GM19468 (cell line): ENCODE measurements at regions not wholly inside any gene's neighbourhood (a gene's known extent, or its start where the extent isn't known, plus 50 kb on each side); places are given as distances from the start of the nearest gene placed in this dataset.
A peak's percentile ranks its signal among the peaks of the same experiment; 100 is the strongest.
"Not testable (repeated sequence)": the region's sequence is repeated elsewhere in the genome, so short reads cannot be mapped to it uniquely, and the experiment has no call there.

Experiments
- ATAC-seq: cut with Tn5 transposase; IDR thresholded peaks from one replicate; pipeline ENCODE4 v1.9.1; 2021; ENCODE audit warnings: mild to moderate bottlenecking, moderate library complexity, moderate number of reproducible peaks; ENCODE audit not compliant: unreplicated experiment; ENCODE audit errors: extremely low read depth

DNA sequence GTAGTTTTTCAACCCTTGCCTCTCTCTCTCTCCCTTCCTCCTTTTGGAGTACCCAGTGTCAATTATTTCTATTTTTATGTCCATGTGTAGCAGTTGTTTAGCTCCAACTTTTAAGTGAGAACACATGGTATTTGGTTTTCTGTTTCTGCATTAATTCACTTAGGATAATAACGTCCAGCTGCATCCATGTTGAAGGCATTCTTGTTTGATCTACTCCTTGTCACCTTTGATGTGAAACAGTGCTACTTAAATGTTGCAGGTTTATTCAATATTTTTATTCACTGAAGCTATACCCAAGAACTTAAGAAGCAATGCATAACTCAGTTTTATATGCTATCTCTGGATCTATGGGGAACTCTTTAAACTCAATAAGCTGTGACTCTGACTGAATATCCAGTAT lies 465.2 kb upstream of the ADGRB3 start:
- no peak for ATAC-seq

DNA sequence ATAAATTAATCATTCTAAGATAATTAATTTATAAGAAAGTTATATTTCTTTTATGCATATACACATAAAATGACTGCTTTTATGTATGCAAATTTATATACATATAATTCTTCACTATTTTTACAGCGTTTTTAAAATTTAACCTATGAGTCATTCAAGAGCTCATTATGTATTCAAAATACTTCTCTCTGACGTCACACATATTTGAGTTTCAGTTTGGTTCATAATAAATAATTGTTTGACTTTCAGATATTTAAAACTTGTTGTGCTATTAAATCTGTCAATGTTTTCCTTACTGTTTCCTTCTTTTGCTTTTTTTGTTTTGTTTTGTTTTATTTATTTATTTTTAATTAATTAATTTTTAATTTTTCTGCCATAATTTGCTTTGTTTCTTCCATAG lies 467.5 kb upstream of the ADGRB3 start:
- no peak for ATAC-seq

DNA sequence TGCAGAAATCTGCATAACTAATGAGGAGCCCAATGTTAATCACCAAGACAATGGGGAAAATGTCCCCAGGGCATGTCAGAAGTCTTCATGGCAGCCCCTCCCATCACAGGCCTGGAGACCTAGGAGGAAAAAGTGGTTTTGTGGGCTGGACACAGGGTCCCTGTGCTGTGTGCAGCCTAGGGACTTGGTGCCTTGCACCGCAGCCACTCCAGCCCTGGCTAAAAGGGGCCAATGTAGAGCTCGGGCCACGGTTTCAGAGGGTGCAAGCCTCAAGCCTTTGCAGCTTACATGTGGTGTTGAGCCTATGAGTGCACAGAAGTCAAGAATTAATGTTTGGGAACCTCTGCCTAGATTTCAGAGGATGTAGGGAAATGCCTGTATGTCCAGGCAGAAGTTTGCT lies 474.3 kb upstream of the ADGRB3 start:
- not testable (repeated sequence) for ATAC-seq

DNA sequence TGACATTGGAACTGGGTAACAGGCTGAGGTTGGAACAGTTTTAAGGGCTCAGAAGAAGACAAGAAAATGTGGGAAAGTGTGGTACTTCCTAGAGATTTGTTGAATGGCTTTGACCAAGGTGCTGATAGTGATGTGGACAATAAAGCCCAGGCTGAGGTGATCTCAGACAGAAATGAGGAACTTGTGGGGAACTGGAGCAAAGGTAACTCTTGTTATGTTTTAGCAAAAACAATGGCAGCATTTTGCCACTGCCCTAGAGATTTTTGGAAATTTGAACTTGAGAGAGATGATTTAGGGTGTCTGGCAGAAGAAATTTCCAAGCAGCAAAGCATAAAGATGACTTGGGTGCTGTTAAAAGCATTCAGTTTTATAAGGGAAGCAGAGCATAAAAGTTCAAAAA lies 474.7 kb upstream of the ADGRB3 start:
- ATAC-seq = no peak

DNA sequence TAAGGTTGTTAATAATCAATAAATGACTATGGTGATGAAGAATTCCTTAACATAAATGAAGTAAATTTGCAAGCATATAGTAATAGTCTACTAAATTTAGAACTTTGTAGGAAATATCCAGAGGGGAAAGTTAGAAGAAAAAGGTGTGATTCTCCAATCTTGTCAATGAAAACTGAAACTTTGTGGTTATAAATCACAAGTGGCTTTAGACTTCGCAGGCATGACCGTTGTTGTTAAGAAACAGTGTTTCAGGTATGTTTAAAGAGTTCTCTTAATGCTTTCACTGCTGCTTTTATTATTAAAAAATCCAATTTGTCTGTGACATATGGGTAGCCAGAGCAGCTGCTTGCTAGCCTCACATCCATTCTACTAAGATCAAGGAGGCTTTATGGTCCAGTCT lies 475.6 kb upstream of the ADGRB3 start:
- ATAC-seq = no peak

DNA sequence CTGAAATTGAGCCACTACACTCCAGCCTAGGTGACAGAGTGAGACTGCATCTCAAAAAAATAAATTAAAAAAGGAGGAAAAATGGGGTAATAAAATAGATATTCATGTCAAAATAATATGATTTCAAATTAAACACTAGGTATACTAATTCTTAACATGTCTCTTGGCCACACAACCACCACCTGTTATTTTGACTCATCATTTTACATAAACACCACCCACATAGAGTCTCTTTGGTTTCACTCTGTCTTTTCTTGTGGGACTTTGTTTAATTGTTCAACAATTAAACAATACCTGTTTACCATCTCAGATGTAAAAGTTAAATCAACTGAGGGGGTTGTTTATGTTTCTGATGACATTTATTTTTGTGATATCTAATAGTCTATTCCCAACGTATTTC lies 476.8 kb upstream of the ADGRB3 start:
- ATAC-seq = no peak

DNA sequence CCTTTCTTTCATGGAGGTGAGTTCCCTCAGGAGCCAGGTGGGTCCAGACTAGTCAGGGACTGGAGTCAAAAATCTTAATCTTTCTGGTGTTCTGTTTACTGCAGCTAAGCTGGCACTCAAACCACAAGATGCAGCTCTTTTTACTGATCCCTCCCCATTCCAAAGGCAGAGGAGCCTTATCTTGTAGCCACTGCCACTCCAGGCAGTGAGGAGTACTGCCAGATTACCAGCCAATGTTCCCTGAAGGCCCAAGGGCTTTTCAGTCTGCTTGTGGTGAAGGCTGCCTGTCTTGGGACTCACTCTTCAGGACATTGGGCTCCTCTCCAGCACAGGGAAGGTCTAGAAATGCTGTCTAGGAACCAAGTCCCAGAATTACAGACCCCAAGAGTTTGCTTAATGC lies 490.4 kb upstream of the ADGRB3 start:
- ATAC-seq = no peak

DNA sequence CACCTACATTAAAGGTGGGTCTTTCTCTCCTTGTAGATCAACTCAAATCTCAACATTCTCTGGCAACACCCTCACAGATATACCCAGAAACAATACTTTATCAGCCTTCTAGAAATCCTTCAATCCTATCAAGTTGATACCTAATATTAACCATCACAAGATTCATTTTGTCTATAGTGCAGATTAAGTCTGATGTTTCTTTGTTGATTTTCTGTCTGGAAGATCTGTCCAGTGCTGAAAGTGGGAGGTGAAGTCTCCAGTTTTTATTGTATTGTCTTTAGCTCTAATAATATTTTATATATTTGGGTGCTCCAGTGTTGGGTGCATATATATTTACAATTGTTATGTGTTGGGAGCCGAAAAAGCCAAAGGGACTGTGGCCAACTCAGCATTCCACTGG lies 493.9 kb upstream of the ADGRB3 start:
- ATAC-seq = no peak

DNA sequence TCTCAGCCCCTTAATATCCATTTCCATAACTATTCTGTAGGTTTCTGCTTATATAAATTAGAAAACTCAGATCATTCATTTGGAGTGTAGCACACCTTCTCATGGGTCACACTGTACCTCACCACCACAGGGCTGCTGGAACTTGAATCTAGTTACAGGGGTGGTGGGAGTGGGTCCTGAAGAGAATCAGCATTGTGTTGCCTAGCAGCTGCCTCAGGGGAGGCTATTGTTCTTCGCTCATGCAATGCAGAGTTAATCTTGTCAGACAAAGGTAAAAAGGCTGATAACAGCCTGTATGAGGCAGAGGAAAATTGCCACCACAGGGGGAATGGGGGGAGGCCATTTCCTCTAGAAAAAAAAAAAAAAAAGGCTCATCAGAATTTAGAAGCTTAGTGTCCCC lies 496.0 kb upstream of the ADGRB3 start:
- ATAC-seq = no peak

DNA sequence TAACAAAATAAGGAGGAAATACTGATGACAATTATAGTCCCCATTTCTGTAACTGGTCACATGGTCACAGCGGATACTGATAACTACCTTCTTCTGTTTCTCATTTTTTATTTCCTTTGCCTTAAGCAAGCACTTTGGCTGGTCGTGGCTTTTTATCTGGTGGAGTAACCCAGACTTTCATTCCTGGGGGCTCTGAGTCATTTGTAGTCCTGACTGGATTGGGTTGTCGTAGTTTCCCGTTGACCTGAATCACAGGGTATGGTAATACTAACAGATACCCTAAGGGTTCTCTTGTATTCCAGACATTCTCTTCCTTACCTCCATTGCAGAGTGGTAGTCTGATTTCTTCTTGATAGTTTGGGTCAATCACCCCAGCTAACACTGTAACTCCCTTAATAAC lies 500.3 kb upstream of the ADGRB3 start:
- no peak for ATAC-seq

DNA sequence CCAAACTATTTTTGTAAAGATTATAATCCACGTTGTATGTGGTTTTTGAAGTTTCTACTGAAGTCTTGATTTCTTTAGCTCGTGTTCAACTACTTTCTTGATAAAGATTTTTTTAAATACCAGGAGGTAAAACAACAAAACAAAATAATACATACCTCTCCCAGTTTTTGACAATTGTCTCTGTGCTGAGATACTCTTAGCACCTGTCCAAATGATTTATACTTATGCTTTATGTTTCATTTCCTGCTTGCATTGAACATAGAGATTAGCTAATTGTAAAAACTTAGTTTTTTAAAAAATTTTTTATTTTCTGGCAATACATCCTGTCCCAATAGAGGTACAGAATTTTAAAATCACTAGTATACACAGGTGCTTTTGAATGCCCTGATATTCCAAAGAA lies 506.9 kb upstream of the ADGRB3 start:
- ATAC-seq = no peak

DNA sequence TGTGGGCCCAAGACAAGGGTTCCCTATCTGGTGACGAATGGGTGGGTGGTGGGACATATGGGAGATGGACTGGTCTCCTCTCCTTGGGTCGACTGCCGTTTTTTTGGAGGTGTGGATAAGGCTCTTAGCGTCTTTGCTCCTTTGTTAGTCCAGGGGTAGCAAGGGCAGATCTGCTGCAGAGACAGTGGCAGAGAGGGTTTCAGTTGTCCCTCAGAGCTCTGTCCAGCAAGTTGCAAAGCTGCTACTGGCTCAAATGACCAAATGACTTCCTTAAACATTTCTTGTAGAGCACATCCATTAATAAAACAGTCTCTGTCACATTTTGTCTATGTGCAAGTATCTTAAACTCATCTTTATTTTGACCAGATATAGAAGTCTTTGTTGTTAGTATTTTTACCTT lies 508.0 kb upstream of the ADGRB3 start:
- ATAC-seq = no peak

DNA sequence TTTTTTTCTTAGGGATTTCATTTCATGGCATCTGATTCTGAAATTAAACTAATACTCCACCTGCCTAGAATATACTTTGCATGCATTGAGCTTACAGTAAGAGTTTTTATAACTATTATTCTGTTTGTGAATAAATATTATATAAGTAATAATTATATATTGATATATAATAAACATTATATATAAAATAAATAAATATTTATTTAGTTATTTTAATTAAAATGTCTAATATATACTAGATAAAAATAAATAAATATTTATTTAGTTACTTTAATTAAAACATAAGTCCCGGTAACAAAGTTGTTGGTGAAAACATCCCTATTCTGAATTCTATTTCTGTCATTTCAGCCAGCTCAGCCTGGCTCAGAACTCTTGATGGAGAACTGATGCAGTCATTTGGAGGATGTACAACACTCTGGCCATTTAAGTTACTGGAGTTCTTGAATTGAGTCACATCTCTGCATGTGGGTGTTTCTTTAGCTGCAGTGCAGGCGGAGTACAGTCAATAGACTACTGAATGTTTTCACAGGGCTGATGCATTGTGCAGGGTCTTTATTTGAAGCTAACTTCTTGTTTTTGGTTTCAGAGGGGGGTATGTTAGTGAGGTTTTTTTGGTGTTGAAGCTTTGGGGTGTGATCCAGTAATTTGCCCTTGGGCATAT lies 508.9 kb upstream of the ADGRB3 start:
- peak; percentile 44 for ATAC-seq

DNA sequence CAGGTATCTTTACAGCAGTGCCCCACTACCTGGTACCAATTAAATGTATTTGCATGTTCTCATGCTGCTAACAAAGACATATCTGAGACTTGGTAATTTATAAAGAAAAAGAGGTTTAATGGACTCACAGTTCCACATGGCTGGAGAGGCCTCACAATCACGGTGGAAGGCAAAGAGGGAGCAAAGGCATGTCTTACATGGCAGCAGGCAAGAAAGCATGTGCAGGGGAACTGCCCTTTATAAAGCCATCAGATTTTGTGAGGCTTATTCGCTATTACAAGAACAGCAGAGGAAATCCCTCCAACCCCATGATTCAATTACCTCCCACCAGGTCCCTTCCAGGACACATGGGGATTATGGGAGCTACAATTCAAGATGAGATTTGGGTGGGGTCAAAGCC lies 512.1 kb upstream of the ADGRB3 start:
- ATAC-seq = not testable (repeated sequence)

DNA sequence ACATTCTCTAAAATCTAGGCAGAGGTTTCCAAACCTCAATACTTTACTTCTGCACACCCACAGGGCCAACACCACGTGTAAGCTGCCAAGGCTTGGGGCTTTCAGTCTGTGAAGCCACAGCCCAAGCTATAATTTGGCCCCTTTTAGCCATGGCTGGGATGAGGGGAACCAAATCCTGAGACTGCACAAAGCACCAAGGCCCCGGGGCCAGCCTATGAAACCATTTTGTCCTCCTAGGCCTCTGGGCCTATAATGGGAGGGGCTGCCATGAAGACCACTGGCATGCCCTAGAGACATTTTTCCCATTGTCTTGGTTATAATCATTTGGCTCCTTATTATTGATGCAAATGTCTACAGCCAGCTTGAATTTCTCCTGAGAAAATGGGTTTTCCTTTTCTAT lies 513.0 kb upstream of the ADGRB3 start:
- no peak for ATAC-seq

DNA sequence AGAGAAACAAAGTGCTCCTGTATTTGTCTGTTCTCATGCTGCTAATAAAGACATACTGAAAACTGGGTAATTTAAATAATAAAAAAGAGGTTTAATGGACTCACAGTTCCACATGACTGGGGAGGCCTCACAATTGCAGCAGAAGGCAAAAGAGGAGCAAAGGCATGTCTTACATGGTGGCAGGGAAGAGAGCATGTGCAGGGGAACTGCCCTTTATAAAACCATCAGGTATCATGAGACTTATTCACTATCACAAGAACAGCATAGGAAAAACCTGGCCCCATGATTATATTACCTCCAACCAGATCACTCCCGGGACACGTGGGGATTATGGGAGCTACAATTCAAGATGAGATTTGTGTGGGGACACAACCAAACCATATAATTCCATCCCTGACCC lies 514.1 kb upstream of the ADGRB3 start:
- ATAC-seq = not testable (repeated sequence)

DNA sequence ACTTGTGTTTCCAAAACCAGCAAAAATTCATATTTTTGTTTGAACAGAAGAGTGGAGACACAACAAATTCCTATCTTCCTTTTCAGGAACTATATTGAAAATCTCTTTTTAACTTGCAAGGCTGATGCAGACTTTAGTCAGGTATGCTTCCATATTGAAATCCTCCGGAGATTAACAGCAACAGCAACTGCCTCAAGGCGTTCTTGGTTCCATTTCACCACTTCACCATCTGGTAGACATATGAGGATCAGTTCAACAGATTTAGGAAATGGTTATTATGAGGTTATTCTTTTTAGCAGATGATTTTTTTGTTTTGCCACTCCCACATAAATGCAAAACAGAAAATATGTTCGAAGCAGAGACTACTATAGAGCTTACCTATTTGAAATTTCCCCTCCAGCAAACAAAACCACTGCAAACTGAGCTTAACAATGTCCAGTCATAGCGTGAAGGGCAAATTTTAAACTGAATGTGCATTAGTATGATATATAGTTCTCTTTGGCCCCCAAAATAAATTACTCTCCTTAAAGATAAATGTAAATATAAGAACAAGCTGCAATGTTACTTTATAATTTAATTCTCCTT lies 520.5 kb upstream of the ADGRB3 start:
- ATAC-seq = no peak

DNA sequence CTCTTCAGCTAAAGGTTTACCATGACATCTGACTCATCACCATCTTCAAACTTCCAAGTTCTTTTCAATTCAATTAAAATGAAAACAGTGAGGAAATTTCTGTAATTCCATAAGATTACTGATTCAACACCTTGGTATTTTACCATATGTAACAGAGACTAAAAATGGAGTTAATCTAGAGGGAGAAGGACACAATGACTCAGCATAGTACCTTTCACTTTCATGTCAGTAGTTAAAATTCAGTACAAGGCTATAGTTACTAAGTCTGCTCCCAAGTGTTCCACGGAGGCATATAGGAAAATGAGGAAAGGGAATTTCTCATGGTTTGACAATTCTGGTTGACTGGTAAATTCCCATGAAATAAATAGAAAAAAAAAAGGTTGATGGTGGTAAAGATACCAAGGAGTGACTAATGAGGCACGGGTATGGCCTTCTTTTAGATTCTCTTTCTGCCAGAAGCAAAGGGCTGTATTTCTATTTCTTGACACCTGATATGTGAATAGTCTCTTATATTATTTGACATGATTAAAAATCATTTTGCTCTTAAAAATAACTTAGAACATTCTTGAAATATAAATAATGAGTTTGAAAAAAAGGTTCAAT lies 526.7 kb upstream of the ADGRB3 start:
- peak; percentile 56 for ATAC-seq

DNA sequence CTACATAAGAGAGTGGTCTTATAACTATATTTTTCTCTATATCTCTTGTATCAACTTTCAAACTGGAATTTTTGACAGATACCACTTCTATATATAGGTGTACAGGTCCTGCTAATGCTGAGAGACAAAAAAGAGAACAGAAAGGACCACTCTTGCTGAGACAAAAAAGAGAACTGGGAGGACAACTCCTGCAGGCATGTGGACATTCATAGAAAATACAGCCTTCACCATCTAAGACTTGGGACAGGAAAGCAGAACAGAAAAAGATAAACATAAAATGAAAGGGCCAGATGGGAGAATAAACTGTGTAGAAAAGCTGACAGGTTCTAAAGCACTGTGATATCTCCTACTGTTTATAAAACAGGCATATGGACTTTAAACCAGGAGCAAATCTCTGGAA lies 541.0 kb upstream of the ADGRB3 start:
- ATAC-seq = peak; percentile 80

DNA sequence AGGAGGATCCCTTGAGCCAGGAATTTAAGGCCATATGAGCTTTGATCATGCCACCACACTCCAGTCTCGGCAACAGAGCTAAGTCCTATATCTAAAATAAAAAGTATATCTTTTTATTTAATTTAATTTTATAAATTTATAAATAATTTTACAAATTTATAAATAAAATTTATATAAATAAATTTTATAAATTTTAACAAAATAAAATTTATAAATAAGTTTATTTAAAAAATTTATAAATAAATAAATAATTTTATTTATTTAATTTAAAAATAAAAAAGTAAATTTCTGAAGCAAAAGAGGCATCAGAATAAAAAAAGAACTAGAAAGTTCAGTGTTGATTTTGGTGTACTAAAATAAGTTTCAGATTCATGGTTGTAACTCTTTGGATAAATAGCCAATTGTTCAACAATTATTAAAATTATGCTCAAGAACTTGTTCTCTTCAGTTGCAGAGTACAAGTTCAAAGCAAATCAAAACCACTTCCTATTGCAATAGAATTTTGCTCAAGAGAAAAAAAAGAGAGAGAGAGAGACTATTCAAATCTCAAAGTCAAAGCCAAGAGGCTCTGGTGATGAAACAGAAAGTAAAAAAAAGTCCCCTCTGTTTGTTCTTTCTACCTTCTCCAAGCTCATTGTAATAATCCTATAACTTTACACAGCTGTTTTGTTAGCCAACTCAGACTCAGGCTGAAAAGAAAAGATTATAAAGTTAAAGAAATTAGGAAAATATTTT lies 547.5 kb upstream of the ADGRB3 start:
- peak; percentile 93 for ATAC-seq

DNA sequence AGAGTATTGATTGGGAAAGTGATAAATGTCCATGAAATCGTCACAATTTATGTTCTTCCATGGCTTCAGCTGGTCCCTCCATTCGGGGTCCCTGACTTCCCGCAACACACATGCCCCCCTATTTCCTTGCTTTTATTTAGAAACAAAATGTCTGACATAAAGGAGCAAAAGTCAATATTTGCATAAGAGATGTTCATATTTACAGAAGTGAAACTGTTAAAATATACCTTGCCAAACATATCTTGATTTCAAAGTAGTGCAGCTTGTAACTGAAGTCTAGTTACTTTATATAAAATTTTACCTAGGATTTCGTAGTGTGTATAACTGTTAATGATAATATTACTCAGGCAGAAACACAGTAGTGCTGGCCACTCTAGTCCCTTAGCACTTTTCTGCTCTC lies 548.9 kb upstream of the ADGRB3 start:
- no peak for ATAC-seq
